ENCODE measurements at regions not wholly inside any gene's neighbourhood (a gene's known extent, or its start where the extent isn't known, plus 50 kb on each side); places are given as distances from the start of the nearest gene placed in this dataset.

GRCh38 chr18:22682720-22683119 lies 250.4 kb upstream of the RBBP8 start (continued):
- no peak for TF ChIP-seq FOXP4 (CRISPR knock-in tag; IDR thresholded peaks at IDR 0.05)
- TF ChIP-seq FOXJ3 (CRISPR knock-in tag; IDR thresholded peaks at IDR 0.05; ENCODE audit: borderline replicate concordance): no peak
- no peak for TF ChIP-seq AFF4 (CRISPR knock-in tag; IDR thresholded peaks at IDR 0.05; ENCODE audit: borderline replicate concordance)
- no peak for TF ChIP-seq TEAD4 (CRISPR knock-in tag; IDR thresholded peaks at IDR 0.05)
- TF ChIP-seq ZNF121 (CRISPR knock-in tag; IDR thresholded peaks at IDR 0.05): no peak
- TF ChIP-seq ATF6 (CRISPR knock-in tag; IDR thresholded peaks at IDR 0.05): no peak
- no peak for TF ChIP-seq NFYB (CRISPR knock-in tag; conservative IDR thresholded peaks at IDR 0.05; ENCODE audit: low read depth)

- POLR2A ChIA-PET: no interaction called here
- Mint-ChIP-seq H3K4me3 (no peak overlapping the region), H3K9me3 (peaks cover 7% of the 10 kb centered on the region), H3K27ac (no peak overlapping the region), H3K27me3 (ENCODE audit: low read depth) (peaks cover 10% of the 10 kb centered on the region), H3K36me3 (peaks cover 9% of the 10 kb centered on the region), H3K4me1 (no peaks in the 10 kb centered on the region)
- CTCF ChIA-PET: no interaction called here
- TF ChIP-seq SMAD4 (CRISPR knock-in tag; IDR thresholded peaks at IDR 0.05) (no peak), ZNF512 (CRISPR knock-in tag; IDR thresholded peaks at IDR 0.05; ENCODE audit: borderline replicate concordance) (no peak), GRHL2 (CRISPR knock-in tag; IDR thresholded peaks at IDR 0.05; ENCODE audit: insufficient replicate concordance, severe bottlenecking) (no peak)
- ATAC-seq (no peak), DNase-seq (ENCODE audit: low spot score) (no peak)
These were observed 249.9 kb upstream of the RBBP8 start for GRCh38 chr18:22683196-22683676.

- peaks cover 7% of the 10 kb centered on the region for H3K9me3 Mint-ChIP-seq
- H3K27ac Mint-ChIP-seq: no peak overlapping the region
- DNase-seq (ENCODE audit: low spot score) (no peak), ATAC-seq (no peak)
- ChIA-PET POLR2A (no interaction called here), CTCF (no interaction called here)
- peaks cover 10% of the 10 kb centered on the region for H3K27me3 Mint-ChIP-seq (ENCODE audit: low read depth)
- H3K36me3 Mint-ChIP-seq: peaks cover 9% of the 10 kb centered on the region
- H3K4me3 Mint-ChIP-seq: no peak overlapping the region
- H3K4me1 Mint-ChIP-seq: no peaks in the 10 kb centered on the region
- TF ChIP-seq ZNF671 (CRISPR knock-in tag; IDR thresholded peaks at IDR 0.05): no peak
- TF ChIP-seq GTF2I (CRISPR knock-in tag; conservative IDR thresholded peaks at IDR 0.05): no peak
- no peak for TF ChIP-seq SP1 (CRISPR knock-in tag; conservative IDR thresholded peaks at IDR 0.05)
- no peak for TF ChIP-seq NFYB (CRISPR knock-in tag; conservative IDR thresholded peaks at IDR 0.05; ENCODE audit: low read depth)
- no peak for TF ChIP-seq TP53 (CRISPR knock-in tag; IDR thresholded peaks at IDR 0.05)
- TF ChIP-seq MXD4 (CRISPR knock-in tag; IDR thresholded peaks at IDR 0.05; ENCODE audit: borderline replicate concordance): no peak
- TF ChIP-seq GABPB1 (CRISPR knock-in tag; IDR thresholded peaks at IDR 0.05): no peak
- TF ChIP-seq NR3C1 (CRISPR knock-in tag; conservative IDR thresholded peaks at IDR 0.05; ENCODE audit: low read depth): no peak
- TF ChIP-seq FOXK1 (CRISPR knock-in tag; IDR thresholded peaks at IDR 0.05): no peak
- TF ChIP-seq ZNF512 (CRISPR knock-in tag; IDR thresholded peaks at IDR 0.05; ENCODE audit: borderline replicate concordance): no peak
- no peak for TF ChIP-seq TEAD4 (CRISPR knock-in tag; IDR thresholded peaks at IDR 0.05)
- TF ChIP-seq ZNF396 (CRISPR knock-in tag; IDR thresholded peaks at IDR 0.05; ENCODE audit: borderline replicate concordance): no peak
These were observed 249.3 kb upstream of the RBBP8 start for GRCh38 chr18:22683786-22684185.

Data from WTC11 (cell line).